ENCODE measurements at regions not wholly inside any gene's neighbourhood (a gene's known extent, or its start where the extent isn't known, plus 50 kb on each side); places are given as distances from the start of the nearest gene placed in this dataset.
"Not testable (repeated sequence)": the region's sequence is repeated elsewhere in the genome, so short reads cannot be mapped to it uniquely, and the experiment has no call there.

GRCh38 chr13:53101883-53102282 lies 73.3 kb downstream of the OLFM4 start:
- DNase-seq (ENCODE audit: low read depth): no peak

GRCh38 chr13:53104136-53104535 lies 75.5 kb downstream of the OLFM4 start:
- no peak for DNase-seq (ENCODE audit: low read depth)

GRCh38 chr13:53105477-53105876 lies 76.9 kb downstream of the OLFM4 start:
- no peak for DNase-seq (ENCODE audit: low read depth)

- DNase-seq (ENCODE audit: low read depth): no peak
Measured at GRCh38 chr13:53105890-53106289, 77.3 kb downstream of the OLFM4 start.

- no peak for DNase-seq (ENCODE audit: low read depth)
Measured at GRCh38 chr13:53110181-53110580, 81.6 kb downstream of the OLFM4 start.

GRCh38 chr13:53110614-53111013 lies 82.0 kb downstream of the OLFM4 start:
- no peak for DNase-seq (ENCODE audit: low read depth)

GRCh38 chr13:53112522-53112921 lies 83.9 kb downstream of the OLFM4 start:
- no peak for DNase-seq (ENCODE audit: low read depth)

- not testable (repeated sequence) for DNase-seq (ENCODE audit: low read depth)
Measured at GRCh38 chr13:53117048-53117447, 88.4 kb downstream of the OLFM4 start.

- DNase-seq (ENCODE audit: low read depth): no peak
Measured at GRCh38 chr13:53121131-53121773, 92.6 kb downstream of the OLFM4 start.

GRCh38 chr13:53121919-53122318 lies 93.3 kb downstream of the OLFM4 start:
- no peak for DNase-seq (ENCODE audit: low read depth)

GRCh38 chr13:53123536-53123935 lies 94.9 kb downstream of the OLFM4 start:
- DNase-seq (ENCODE audit: low read depth): no peak

- no peak for DNase-seq (ENCODE audit: low read depth)
Measured at GRCh38 chr13:53124623-53125022, 96.0 kb downstream of the OLFM4 start.

GRCh38 chr13:53126841-53127245 lies 98.2 kb downstream of the OLFM4 start:
- DNase-seq (ENCODE audit: low read depth): no peak

GRCh38 chr13:53127373-53127772 lies 98.8 kb downstream of the OLFM4 start:
- DNase-seq (ENCODE audit: low read depth): no peak

GRCh38 chr13:53129864-53130393 lies 101.3 kb downstream of the OLFM4 start:
- no peak for DNase-seq (ENCODE audit: low read depth)

- no peak for DNase-seq (ENCODE audit: low read depth)
Measured at GRCh38 chr13:53131361-53131760, 102.7 kb downstream of the OLFM4 start.

GRCh38 chr13:53135301-53135700 lies 106.7 kb downstream of the OLFM4 start:
- DNase-seq (ENCODE audit: low read depth): no peak

- DNase-seq (ENCODE audit: low read depth): no peak
Measured at GRCh38 chr13:53136554-53137215, 108.1 kb downstream of the OLFM4 start.

GRCh38 chr13:53137779-53138178 lies 109.2 kb downstream of the OLFM4 start:
- peak; percentile 62 for DNase-seq (ENCODE audit: low read depth)

GRCh38 chr13:53138376-53139036 lies 109.9 kb downstream of the OLFM4 start:
- DNase-seq (ENCODE audit: low read depth): peak; percentile 25

GRCh38 chr13:53141336-53141735 lies 112.7 kb downstream of the OLFM4 start:
- DNase-seq (ENCODE audit: low read depth): no peak

GRCh38 chr13:53142306-53142705 lies 113.7 kb downstream of the OLFM4 start:
- no peak for DNase-seq (ENCODE audit: low read depth)

GRCh38 chr13:53143757-53144339 lies 115.2 kb downstream of the OLFM4 start:
- DNase-seq (ENCODE audit: low read depth): no peak

Data from amniotic epithelial cell (primary cell).